NT2/D1 (cell line): ENCODE measurements at regions not wholly inside any gene's neighbourhood (a gene's known extent, or its start where the extent isn't known, plus 50 kb on each side); places are given as distances from the start of the nearest gene placed in this dataset.

ENCODE experiments used
- DNase-seq: peaks from one replicate; pipeline ENCODE4 v3.0.0-alpha.2; 2011; ENCODE audit warnings: low read depth, low spot score
- H3K27me3 ChIP-seq: 2 replicates; pipeline ENCODE4 v1.6.0; 2011; ENCODE audit warnings: mild to moderate bottlenecking; ENCODE audit not compliant: insufficient read length, insufficient read depth
- H3K36me3 ChIP-seq: 2 replicates; pipeline ENCODE4 v1.6.1; 2011; ENCODE audit warnings: mild to moderate bottlenecking, low read length, mixed read lengths; ENCODE audit not compliant: insufficient read depth, insufficient read length
- H3K4me1 ChIP-seq: 2 replicates; pipeline ENCODE4 v1.5.1; 2011; ENCODE audit not compliant: insufficient read depth, insufficient read length
- H3K4me3 ChIP-seq: 2 replicates; pipeline ENCODE4 v1.5.1; 2011; ENCODE audit warnings: low read depth; ENCODE audit not compliant: insufficient read length
- H3K9ac ChIP-seq: 2 replicates; pipeline ENCODE4 v1.6.0; 2011; ENCODE audit warnings: low read depth; ENCODE audit not compliant: insufficient read length
- H3K9me3 ChIP-seq: 2 replicates; pipeline ENCODE4 v1.5.1; 2011; ENCODE audit warnings: mild to moderate bottlenecking, low read length; ENCODE audit not compliant: insufficient read depth
- SUZ12 ChIP-seq: IDR thresholded peaks from 2 replicates; pipeline ENCODE4 v1.6.1; 2011; ENCODE audit not compliant: insufficient read length, insufficient read depth; ENCODE audit errors: extremely low read depth
- YY1 ChIP-seq: IDR thresholded peaks from 2 replicates; pipeline ENCODE4 v1.6.1; 2011; ENCODE audit not compliant: insufficient read length, insufficient read depth
- ZNF274 ChIP-seq: IDR thresholded peaks from 2 replicates; pipeline ENCODE4 v1.6.1; 2011; ENCODE audit warnings: mild to moderate bottlenecking, low read depth, low read length

GRCh38 chr5:167889276-167889675 is 402.2 kb upstream of the WWC1 start:
- H3K9me3 ChIP-seq: no peaks in the 10 kb centered on the region
- DNase-seq: no peak
- H3K4me3 ChIP-seq: no peak overlapping the region
- H3K4me1 ChIP-seq: no peaks in the 10 kb centered on the region
- TF ChIP-seq YY1 (no peak), ZNF274 (no peak), SUZ12 (no peak)
- H3K36me3 ChIP-seq: no peaks in the 10 kb centered on the region
- no peaks in the 10 kb centered on the region for H3K27me3 ChIP-seq
- H3K9ac ChIP-seq: no peak overlapping the region

GRCh38 chr5:167892352-167893115 is 398.9 kb upstream of the WWC1 start:
- Histone ChIP-seq H3K9ac (no peak overlapping the region), H3K4me3 (no peak overlapping the region), H3K36me3 (no peaks in the 10 kb centered on the region), H3K27me3 (no peaks in the 10 kb centered on the region), H3K4me1 (no peaks in the 10 kb centered on the region), H3K9me3 (no peaks in the 10 kb centered on the region)
- DNase-seq: no peak
- TF ChIP-seq YY1: no peak
- no peak for TF ChIP-seq SUZ12
- no peak for TF ChIP-seq ZNF274

GRCh38 chr5:167893271-167893670 is 398.2 kb upstream of the WWC1 start:
- no peak for DNase-seq
- no peak overlapping the region for H3K4me3 ChIP-seq
- no peaks in the 10 kb centered on the region for H3K4me1 ChIP-seq
- no peak overlapping the region for H3K9ac ChIP-seq
- H3K27me3 ChIP-seq: no peaks in the 10 kb centered on the region
- H3K36me3 ChIP-seq: no peaks in the 10 kb centered on the region
- H3K9me3 ChIP-seq: no peaks in the 10 kb centered on the region
- TF ChIP-seq ZNF274 (no peak), SUZ12 (no peak), YY1 (no peak)

- DNase-seq: no peak
- H3K27me3 ChIP-seq: no peaks in the 10 kb centered on the region
- no peaks in the 10 kb centered on the region for H3K4me1 ChIP-seq
- TF ChIP-seq YY1 (no peak), ZNF274 (no peak)
- H3K9ac ChIP-seq: no peak overlapping the region
- H3K36me3 ChIP-seq: no peaks in the 10 kb centered on the region
- H3K9me3 ChIP-seq: no peaks in the 10 kb centered on the region
- H3K4me3 ChIP-seq: no peak overlapping the region
Observed at GRCh38 chr5:167894631-167895472, 396.6 kb upstream of the WWC1 start.

DNA sequence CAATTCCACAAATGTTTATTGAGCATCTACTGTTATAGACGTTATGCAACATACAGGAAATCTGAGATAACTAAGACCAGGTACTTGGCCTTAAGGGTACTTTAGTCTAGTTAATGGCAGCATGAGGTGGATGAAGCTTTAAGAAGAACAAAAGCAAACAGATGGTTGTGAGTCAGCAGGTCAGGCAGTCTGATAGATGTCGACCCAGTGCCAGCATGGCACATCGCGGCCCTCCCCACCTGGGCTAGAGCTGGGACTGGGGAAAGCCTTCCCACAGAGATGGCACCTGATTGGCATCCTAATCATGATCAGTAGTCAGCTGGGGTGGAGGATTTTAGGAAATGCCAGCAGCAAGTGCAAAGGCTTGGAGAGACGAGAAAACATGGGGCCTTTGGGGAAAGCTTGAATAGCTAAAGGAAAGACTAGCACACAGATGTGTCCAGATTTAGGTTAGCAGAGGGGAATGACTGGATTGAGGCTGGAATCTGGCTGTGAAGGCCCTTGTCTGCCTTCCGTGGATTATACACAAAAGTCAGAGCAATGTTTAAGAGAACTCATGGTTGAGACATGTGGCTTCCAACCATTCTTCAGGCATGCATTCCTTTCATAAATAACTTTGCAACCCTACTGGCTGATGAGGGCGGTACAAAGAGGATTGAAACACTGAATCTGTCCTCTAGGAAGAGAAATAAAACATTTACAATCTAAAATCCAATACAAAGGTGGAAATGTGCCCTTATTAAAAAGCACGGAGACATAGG is 395.4 kb upstream of the WWC1 start:
- no peaks in the 10 kb centered on the region for H3K27me3 ChIP-seq
- H3K4me3 ChIP-seq: no peak overlapping the region

DNA sequence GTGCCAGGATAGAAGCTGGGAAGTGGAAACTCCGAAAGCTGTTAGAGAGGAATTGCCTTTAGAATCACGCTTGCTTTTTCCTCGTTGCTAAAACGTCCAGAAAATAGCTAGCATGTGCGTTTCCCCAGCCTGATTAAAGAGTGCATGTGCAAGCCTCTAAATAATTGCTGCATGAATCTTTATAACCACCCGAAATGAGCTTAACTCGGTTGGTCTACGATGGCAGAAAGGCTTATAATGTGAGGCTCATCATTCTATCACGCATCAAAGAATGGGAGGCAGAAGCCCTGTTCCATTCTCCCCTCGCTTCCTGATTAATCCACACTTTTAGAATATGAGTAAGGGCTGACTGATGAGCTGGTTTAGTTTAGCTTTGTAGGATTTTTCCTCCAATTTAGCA is 394.6 kb upstream of the WWC1 start:
- no peak for TF ChIP-seq SUZ12
- no peak for TF ChIP-seq ZNF274
- no peak for TF ChIP-seq YY1
- no peaks in the 10 kb centered on the region for H3K36me3 ChIP-seq

More for the DNA sequence above, 395.4 kb upstream of the WWC1 start:
- H3K9me3 ChIP-seq: no peaks in the 10 kb centered on the region
- H3K9ac ChIP-seq: no peak overlapping the region
- no peaks in the 10 kb centered on the region for H3K36me3 ChIP-seq
- no peaks in the 10 kb centered on the region for H3K4me1 ChIP-seq
- TF ChIP-seq SUZ12: no peak
- TF ChIP-seq ZNF274: no peak
- no peak for TF ChIP-seq YY1
- DNase-seq: no peak

GRCh38 chr5:167897371-167897770 is 394.1 kb upstream of the WWC1 start:
- Histone ChIP-seq H3K27me3 (no peaks in the 10 kb centered on the region), H3K36me3 (no peaks in the 10 kb centered on the region), H3K9me3 (no peaks in the 10 kb centered on the region), H3K4me1 (no peaks in the 10 kb centered on the region), H3K9ac (no peak overlapping the region), H3K4me3 (no peak overlapping the region)
- no peak for TF ChIP-seq ZNF274
- no peak for TF ChIP-seq YY1
- no peak for TF ChIP-seq SUZ12
- no peak for DNase-seq

More for the DNA sequence above, 394.6 kb upstream of the WWC1 start:
- H3K9ac ChIP-seq: no peak overlapping the region
- no peak for DNase-seq
- no peaks in the 10 kb centered on the region for H3K27me3 ChIP-seq
- H3K4me3 ChIP-seq: no peak overlapping the region
- no peaks in the 10 kb centered on the region for H3K9me3 ChIP-seq
- H3K4me1 ChIP-seq: no peaks in the 10 kb centered on the region
